ENCODE measurements at regions not wholly inside any gene's neighbourhood (a gene's known extent, or its start where the extent isn't known, plus 50 kb on each side); places are given as distances from the start of the nearest gene placed in this dataset.

DNA sequence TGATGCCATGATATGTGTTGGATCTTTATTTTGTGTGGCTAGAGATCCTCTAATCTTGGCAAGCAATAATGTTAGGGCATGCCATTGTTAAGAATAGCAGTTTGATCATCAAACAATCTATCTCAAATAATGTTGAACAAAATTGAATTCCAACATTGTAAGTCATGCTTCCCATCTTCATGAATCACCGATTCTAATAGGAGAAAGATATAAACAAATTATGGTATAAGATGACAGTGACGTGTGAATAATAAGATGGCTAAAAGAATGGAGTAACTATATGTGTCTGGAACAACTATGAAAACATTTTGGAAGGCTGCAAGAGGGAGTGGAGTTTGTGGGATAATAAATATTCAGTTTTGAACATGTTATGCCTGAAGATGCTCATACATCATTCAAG is 208.4 kb downstream of the DTHD1 start:
- TF ChIP-seq, protein P1, sequence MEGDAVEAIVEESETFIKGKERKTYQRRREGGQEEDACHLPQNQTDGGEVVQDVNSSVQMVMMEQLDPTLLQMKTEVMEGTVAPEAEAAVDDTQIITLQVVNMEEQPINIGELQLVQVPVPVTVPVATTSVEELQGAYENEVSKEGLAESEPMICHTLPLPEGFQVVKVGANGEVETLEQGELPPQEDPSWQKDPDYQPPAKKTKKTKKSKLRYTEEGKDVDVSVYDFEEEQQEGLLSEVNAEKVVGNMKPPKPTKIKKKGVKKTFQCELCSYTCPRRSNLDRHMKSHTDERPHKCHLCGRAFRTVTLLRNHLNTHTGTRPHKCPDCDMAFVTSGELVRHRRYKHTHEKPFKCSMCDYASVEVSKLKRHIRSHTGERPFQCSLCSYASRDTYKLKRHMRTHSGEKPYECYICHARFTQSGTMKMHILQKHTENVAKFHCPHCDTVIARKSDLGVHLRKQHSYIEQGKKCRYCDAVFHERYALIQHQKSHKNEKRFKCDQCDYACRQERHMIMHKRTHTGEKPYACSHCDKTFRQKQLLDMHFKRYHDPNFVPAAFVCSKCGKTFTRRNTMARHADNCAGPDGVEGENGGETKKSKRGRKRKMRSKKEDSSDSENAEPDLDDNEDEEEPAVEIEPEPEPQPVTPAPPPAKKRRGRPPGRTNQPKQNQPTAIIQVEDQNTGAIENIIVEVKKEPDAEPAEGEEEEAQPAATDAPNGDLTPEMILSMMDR (IDR thresholded peaks at IDR 0.05; ENCODE audit: control insufficient read depth, insufficient read depth, low read depth, low read length, missing control alignments) = no peak

DNA sequence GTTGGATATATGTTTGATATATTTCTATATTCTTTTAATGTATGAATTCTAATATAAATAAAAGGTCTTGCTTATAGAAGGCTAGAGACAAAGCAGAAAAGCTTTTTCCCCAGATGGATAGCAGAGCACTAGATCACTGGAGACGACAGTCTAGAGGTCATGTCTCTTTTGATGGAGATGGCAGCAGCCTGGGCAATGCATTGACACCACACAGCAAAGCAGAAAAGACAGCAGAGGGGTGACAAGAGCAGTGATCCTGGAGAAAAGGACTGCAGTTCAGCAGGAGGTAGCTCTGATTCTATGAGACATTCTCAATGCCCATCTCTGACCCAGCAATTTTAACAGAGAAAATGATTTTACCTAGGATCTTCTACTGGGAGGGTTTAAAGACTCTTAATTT is 210.6 kb downstream of the DTHD1 start:
- no peak for DNase-seq (ENCODE audit: low read depth)
- no peak overlapping the region for H3K4me3 ChIP-seq (ENCODE audit: control insufficient read depth, low read depth, low read length)
- TF ChIP-seq, protein P1 (IDR thresholded peaks at IDR 0.05; ENCODE audit: control insufficient read depth, insufficient read depth, low read depth, low read length, missing control alignments) = no peak

More for the DNA sequence above, 208.4 kb downstream of the DTHD1 start:
- no peak overlapping the region for H3K4me3 ChIP-seq (ENCODE audit: control insufficient read depth, low read depth, low read length)
- no peak for DNase-seq (ENCODE audit: low read depth)

DNA sequence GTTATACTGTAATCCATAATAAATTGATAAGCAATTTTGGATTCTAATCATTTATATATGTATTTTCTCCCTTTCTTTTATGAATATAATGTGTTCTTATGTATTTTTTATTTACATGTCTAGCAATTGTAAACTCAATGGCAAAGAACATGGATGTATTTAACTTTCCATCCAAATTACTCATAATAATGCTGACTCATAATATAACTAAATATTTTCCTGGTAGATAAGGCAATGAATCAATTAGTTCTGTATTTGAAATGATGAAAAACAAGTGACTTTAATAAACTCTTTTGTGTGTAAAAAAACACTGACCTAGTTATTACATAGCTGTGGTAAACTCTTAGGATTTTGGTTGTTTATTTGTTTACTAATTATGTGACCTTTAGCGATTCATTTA is 211.2 kb downstream of the DTHD1 start:
- DNase-seq (ENCODE audit: low read depth) = no peak
- TF ChIP-seq, protein P1 (IDR thresholded peaks at IDR 0.05; ENCODE audit: control insufficient read depth, insufficient read depth, low read depth, low read length, missing control alignments) = no peak
- H3K4me3 ChIP-seq (ENCODE audit: control insufficient read depth, low read depth, low read length) = no peak overlapping the region

DNA sequence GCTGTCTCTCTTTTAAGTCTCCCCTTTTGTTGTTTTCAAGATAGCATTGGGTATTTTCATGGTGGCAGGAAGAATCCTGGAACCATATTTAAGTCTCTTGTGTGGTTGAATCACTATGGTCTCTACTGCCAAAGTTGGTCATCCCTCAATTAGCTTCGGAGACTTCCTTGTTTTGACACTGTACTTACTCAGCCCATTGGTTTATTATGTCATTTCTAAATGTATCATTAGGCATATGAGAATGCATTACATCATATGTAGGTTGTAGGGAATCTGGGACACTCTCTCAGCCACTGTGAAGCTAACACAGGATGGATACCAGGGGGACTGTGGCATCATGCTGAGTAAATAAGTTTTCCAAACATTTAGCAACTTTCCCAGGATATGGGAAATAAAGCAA is 211.8 kb downstream of the DTHD1 start:
- H3K4me3 ChIP-seq (ENCODE audit: control insufficient read depth, low read depth, low read length) = no peak overlapping the region
- TF ChIP-seq, protein P1 (IDR thresholded peaks at IDR 0.05; ENCODE audit: control insufficient read depth, insufficient read depth, low read depth, low read length, missing control alignments) = no peak
- no peak for DNase-seq (ENCODE audit: low read depth)

DNA sequence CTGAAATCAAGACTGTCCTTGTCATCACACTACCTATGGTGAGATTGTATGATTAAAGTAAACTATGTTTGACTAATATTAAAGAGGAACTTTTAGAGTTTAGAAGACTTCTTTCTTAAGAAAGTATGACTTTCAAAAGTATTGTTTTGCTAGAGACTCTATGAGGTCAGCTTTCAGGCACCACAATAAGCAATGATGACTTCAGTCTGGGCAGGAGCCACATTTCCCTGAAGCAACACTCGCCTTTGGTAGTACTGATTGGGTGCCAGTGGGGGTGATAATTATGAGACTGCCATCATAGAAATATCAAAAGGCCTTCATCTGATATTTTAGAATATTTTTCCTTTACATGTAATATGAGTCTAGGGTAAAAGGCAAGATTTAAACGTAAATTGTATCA is 212.6 kb downstream of the DTHD1 start:
- no peak for DNase-seq (ENCODE audit: low read depth)
- no peak overlapping the region for H3K4me3 ChIP-seq (ENCODE audit: control insufficient read depth, low read depth, low read length)
- TF ChIP-seq, protein P1 (IDR thresholded peaks at IDR 0.05; ENCODE audit: control insufficient read depth, insufficient read depth, low read depth, low read length, missing control alignments) = no peak

DNA sequence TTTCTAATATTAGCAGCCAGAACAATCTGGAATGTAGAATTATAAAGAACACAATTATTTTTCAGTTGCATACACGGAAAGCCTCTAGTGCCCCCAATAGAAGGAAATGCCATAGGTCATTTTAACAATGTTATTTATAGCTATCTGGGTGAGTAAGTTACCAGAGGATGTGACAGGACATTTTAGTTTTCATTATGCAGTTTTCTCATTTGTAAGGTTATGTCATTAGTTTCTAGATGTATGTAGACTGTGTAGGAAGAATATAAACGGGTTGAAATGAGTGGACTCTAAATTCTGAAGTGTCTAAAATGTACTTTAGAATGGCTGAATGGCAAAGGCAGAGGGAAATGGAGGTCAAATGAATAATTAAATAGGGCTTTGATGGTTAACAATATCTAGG is 213.3 kb downstream of the DTHD1 start:
- DNase-seq (ENCODE audit: low read depth) = no peak
- H3K4me3 ChIP-seq (ENCODE audit: control insufficient read depth, low read depth, low read length) = no peak overlapping the region
- TF ChIP-seq, protein P1 (IDR thresholded peaks at IDR 0.05; ENCODE audit: control insufficient read depth, insufficient read depth, low read depth, low read length, missing control alignments) = no peak

DNA sequence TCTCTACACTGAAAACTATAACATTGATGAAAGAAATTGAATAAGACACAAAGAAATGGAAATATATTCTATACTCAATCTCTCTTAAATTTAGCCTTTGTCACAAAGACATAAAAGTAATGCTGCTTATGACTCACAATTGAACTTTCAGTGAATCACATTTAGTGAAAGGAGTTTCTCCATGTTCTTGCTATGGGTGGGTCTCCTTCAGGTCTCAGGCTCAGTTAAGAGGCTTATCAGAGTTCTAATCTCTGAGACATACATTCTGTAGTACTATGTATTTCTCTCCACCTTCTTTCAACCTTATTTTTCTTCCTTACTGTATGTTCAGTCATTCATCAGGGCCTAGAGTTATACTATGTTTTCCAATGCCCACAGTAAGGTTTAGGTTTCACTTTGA is 220.9 kb downstream of the DTHD1 start:
- no peak overlapping the region for H3K4me3 ChIP-seq (ENCODE audit: control insufficient read depth, low read depth, low read length)
- TF ChIP-seq, protein P1 (IDR thresholded peaks at IDR 0.05; ENCODE audit: control insufficient read depth, insufficient read depth, low read depth, low read length, missing control alignments) = no peak
- no peak for DNase-seq (ENCODE audit: low read depth)
